ENCODE measurements at regions not wholly inside any gene's neighbourhood (a gene's known extent, or its start where the extent isn't known, plus 50 kb on each side); places are given as distances from the start of the nearest gene placed in this dataset.

GRCh38 chr2:13524492-13524891, 807.8 kb downstream of the TRIB2 start:
- no peak for TF ChIP-seq POLR2A (IDR thresholded peaks at IDR 0.05)
- no peak for TF ChIP-seq CTCF (IDR thresholded peaks at IDR 0.05)

Measured in body of pancreas (tissue), 4 donors.